ENCODE measurements at regions not wholly inside any gene's neighbourhood (a gene's known extent, or its start where the extent isn't known, plus 50 kb on each side); places are given as distances from the start of the nearest gene placed in this dataset.

DNA sequence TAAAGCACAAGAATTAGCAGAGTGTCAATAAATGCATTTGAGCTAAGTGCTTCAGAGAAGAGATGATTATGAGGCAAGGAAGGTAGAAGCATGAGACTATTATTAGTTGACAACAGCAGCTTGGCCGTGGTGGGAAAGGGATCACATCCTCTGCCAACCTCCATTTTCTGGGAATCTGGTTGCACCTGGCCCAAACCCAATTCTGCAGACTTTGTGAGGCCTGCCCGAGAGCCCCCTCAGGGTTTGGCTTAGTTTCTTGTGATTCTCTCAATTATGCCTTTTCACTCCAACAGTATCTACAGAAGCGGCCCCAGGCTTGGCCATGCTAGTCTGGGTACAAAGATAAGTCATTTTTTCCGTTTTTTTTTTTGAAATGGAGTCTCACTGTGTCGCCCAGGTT lies 111.0 kb upstream of the B3GAT2 start:
- no peak for ATAC-seq
- H2AFZ ChIP-seq (ENCODE audit: low read length) = no peak overlapping the region
- no peak overlapping the region for H3K9ac ChIP-seq (ENCODE audit: low read length)
- H3K79me2 ChIP-seq (ENCODE audit: low read length) = no peaks in the 10 kb centered on the region
- H3K4me1 ChIP-seq (ENCODE audit: insufficient read depth, low read length) = no peaks in the 10 kb centered on the region
- CTCF ChIA-PET = no interaction called here
- TF ChIP-seq, protein P1, sequence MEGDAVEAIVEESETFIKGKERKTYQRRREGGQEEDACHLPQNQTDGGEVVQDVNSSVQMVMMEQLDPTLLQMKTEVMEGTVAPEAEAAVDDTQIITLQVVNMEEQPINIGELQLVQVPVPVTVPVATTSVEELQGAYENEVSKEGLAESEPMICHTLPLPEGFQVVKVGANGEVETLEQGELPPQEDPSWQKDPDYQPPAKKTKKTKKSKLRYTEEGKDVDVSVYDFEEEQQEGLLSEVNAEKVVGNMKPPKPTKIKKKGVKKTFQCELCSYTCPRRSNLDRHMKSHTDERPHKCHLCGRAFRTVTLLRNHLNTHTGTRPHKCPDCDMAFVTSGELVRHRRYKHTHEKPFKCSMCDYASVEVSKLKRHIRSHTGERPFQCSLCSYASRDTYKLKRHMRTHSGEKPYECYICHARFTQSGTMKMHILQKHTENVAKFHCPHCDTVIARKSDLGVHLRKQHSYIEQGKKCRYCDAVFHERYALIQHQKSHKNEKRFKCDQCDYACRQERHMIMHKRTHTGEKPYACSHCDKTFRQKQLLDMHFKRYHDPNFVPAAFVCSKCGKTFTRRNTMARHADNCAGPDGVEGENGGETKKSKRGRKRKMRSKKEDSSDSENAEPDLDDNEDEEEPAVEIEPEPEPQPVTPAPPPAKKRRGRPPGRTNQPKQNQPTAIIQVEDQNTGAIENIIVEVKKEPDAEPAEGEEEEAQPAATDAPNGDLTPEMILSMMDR (conservative IDR thresholded peaks at IDR 0.05; ENCODE audit: low read depth, low read length) = no peak
- TF ChIP-seq EZH2 (IDR thresholded peaks at IDR 0.05; ENCODE audit: low read length, unreplicated experiment) (no peak), EZH2phosphoT487 (IDR thresholded peaks at IDR 0.05; ENCODE audit: borderline replicate concordance, low read length) (no peak)
- intact Hi-C loops (cut with micrococcal nuclease) = no loop called here
- no peak overlapping the region for H3K4me2 ChIP-seq (ENCODE audit: low read length)
- POLR2A ChIA-PET (ENCODE audit: unreplicated experiment) = no interaction called here
- H4K20me1 ChIP-seq (ENCODE audit: low read length) = no peaks in the 10 kb centered on the region
- no peak overlapping the region for H3K27ac ChIP-seq (ENCODE audit: low read length)
- H3K27me3 ChIP-seq (ENCODE audit: low read length) = 0 out of 2 replicates have a peak, but pooled peaks cover 5% of the 10 kb centered on the region
- DNase-seq = no peak
- H3K9me3 ChIP-seq (ENCODE audit: low read length) = no peaks in the 10 kb centered on the region
- H3K36me3 ChIP-seq (ENCODE audit: low read depth, low read length) = no peaks in the 10 kb centered on the region
- no peaks in the 10 kb centered on the region for H3F3A ChIP-seq (ENCODE audit: low read length, unreplicated experiment)
- BruUV-seq (replicated peaks) = no TSS peak
- no peaks in the 10 kb centered on the region for H3K9me2 ChIP-seq (replicated peaks; ENCODE audit: low read length)
- no peak overlapping the region for H3K4me3 ChIP-seq (ENCODE audit: low read length)

DNA sequence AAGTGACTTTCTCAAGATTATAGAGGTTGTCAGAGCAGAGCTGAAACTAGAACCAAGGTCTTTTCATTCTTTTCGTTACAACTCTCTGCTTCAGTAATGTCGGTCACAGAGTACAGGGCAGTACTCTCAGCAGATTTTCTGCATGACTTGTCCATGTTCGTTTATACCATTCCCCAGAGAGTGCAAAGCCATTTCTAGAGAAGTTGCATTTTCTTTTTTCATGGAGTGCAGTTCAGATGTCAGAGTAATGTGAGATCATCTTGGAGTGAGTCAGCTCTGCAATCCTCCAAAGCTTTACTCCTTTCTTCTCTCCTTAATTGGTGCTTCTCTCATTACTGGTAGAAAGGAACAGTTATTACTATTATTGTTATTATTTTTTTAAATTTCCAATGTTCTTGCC lies 115.6 kb upstream of the B3GAT2 start:
- ATAC-seq = no peak
- no peak overlapping the region for H3K4me3 ChIP-seq (ENCODE audit: low read length)
- 0 out of 2 replicates have a peak, but pooled peaks cover 10% of the 10 kb centered on the region for H3K27me3 ChIP-seq (ENCODE audit: low read length)
- no peak overlapping the region for H3K9ac ChIP-seq (ENCODE audit: low read length)
- no peak overlapping the region for H2AFZ ChIP-seq (ENCODE audit: low read length)
- TF ChIP-seq, protein P1 (conservative IDR thresholded peaks at IDR 0.05; ENCODE audit: low read depth, low read length) = no peak
- TF ChIP-seq EZH2phosphoT487 (IDR thresholded peaks at IDR 0.05; ENCODE audit: borderline replicate concordance, low read length) (no peak), EZH2 (IDR thresholded peaks at IDR 0.05; ENCODE audit: low read length, unreplicated experiment) (no peak)
- no peaks in the 10 kb centered on the region for H3K9me2 ChIP-seq (replicated peaks; ENCODE audit: low read length)
- ChIA-PET CTCF (no interaction called here), POLR2A (ENCODE audit: unreplicated experiment) (no interaction called here)
- no peaks in the 10 kb centered on the region for H3K79me2 ChIP-seq (ENCODE audit: low read length)
- no peaks in the 10 kb centered on the region for H3F3A ChIP-seq (ENCODE audit: low read length, unreplicated experiment)
- no TSS peak for BruUV-seq (replicated peaks)
- no peak overlapping the region for H3K4me2 ChIP-seq (ENCODE audit: low read length)
- no peaks in the 10 kb centered on the region for H4K20me1 ChIP-seq (ENCODE audit: low read length)
- no peaks in the 10 kb centered on the region for H3K36me3 ChIP-seq (ENCODE audit: low read depth, low read length)
- H3K27ac ChIP-seq (ENCODE audit: low read length) = no peak overlapping the region
- H3K9me3 ChIP-seq (ENCODE audit: low read length) = no peaks in the 10 kb centered on the region
- DNase-seq = no peak
- H3K4me1 ChIP-seq (ENCODE audit: insufficient read depth, low read length) = no peaks in the 10 kb centered on the region
- intact Hi-C loops (cut with micrococcal nuclease) = no loop called here

DNA sequence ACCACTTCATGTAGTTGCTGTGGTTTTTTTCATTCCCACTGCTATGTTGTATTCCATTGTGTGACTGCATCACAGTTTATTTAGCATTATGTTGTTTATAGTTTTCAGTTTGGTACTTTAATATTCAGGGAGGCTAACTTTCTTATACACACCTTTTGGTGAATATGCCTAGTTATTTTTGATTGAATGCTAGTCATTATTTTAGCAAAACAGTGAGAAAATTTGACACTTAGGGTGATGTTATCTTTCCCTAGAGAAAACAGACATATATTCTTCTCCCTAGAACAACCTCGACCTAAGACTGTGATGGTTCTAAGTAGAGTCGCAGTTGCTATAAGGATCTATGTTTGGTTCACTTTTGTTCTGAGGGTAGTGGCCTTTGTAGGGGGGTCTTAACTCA lies 120.8 kb upstream of the B3GAT2 start:
- POLR2A ChIA-PET (ENCODE audit: unreplicated experiment) = no interaction called here
- ATAC-seq = no peak
- no TSS peak for BruUV-seq (replicated peaks)

More for the DNA sequence above, 120.8 kb upstream of the B3GAT2 start:
- no peak overlapping the region for H3K4me2 ChIP-seq (ENCODE audit: low read length)
- 0 out of 2 replicates have a peak, but pooled peaks cover 5% of the 10 kb centered on the region for H3K27me3 ChIP-seq (ENCODE audit: low read length)
- CTCF ChIA-PET = no interaction called here
- H3K27ac ChIP-seq (ENCODE audit: low read length) = no peak overlapping the region
- no peak overlapping the region for H3K4me3 ChIP-seq (ENCODE audit: low read length)
- H3K9me2 ChIP-seq (replicated peaks; ENCODE audit: low read length) = no peaks in the 10 kb centered on the region
- H3K4me1 ChIP-seq (ENCODE audit: insufficient read depth, low read length) = no peaks in the 10 kb centered on the region
- no peaks in the 10 kb centered on the region for H3K36me3 ChIP-seq (ENCODE audit: low read depth, low read length)
- H3K9ac ChIP-seq (ENCODE audit: low read length) = no peak overlapping the region
- TF ChIP-seq, protein P1 (conservative IDR thresholded peaks at IDR 0.05; ENCODE audit: low read depth, low read length) = no peak
- TF ChIP-seq EZH2phosphoT487 (IDR thresholded peaks at IDR 0.05; ENCODE audit: borderline replicate concordance, low read length) = no peak
- no peak for TF ChIP-seq EZH2 (IDR thresholded peaks at IDR 0.05; ENCODE audit: low read length, unreplicated experiment)
- no peaks in the 10 kb centered on the region for H3K9me3 ChIP-seq (ENCODE audit: low read length)
- no peaks in the 10 kb centered on the region for H3K79me2 ChIP-seq (ENCODE audit: low read length)
- DNase-seq = no peak
- H3F3A ChIP-seq (ENCODE audit: low read length, unreplicated experiment) = no peaks in the 10 kb centered on the region
- no peak overlapping the region for H2AFZ ChIP-seq (ENCODE audit: low read length)
- intact Hi-C loops (cut with micrococcal nuclease) = no loop called here
- no peaks in the 10 kb centered on the region for H4K20me1 ChIP-seq (ENCODE audit: low read length)
